ENCODE measurements at regions not wholly inside any gene's neighbourhood (a gene's known extent, or its start where the extent isn't known, plus 50 kb on each side); places are given as distances from the start of the nearest gene placed in this dataset.

DNA sequence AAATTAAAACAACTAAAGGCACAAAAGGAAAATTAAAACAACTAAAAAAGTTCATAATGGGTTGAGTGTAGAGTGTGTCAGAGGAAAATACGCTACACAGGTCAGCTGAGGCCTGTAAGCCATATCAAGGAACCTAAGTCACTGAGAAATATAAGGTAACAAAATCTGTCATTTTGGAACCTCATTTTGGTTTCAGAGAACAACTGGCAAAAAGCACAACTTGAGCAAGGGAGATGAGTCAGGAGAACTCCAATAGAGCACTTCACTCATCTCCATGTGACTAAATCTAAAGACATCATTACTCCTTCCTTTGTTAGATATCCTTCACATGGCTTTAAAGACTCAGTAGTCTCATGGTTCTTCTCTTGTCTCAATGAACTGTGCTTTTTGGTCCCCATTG lies 269.4 kb upstream of the POU5F2 start:
- TF ChIP-seq POLR2AphosphoS5 (IDR thresholded peaks at IDR 0.05; ENCODE audit: low read depth, low read length): no peak

DNA sequence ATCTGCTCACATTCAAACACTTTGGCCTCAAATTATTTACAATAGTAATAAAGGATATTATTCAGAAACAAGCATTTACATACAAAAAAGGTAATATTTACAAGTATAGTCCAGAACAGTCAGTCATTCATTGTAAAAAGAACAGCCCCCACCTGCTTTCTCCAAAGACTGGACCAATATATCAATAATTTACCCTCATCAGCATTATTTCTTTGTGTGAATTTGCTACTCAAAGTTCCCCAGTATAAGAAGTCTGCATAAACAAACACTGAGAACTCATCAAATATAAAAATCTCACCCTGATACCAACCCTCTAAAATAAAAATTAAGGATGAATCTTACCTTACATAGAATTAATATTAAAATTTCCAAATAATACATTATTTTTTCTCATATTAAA lies 267.8 kb upstream of the POU5F2 start:
- TF ChIP-seq, protein P1, sequence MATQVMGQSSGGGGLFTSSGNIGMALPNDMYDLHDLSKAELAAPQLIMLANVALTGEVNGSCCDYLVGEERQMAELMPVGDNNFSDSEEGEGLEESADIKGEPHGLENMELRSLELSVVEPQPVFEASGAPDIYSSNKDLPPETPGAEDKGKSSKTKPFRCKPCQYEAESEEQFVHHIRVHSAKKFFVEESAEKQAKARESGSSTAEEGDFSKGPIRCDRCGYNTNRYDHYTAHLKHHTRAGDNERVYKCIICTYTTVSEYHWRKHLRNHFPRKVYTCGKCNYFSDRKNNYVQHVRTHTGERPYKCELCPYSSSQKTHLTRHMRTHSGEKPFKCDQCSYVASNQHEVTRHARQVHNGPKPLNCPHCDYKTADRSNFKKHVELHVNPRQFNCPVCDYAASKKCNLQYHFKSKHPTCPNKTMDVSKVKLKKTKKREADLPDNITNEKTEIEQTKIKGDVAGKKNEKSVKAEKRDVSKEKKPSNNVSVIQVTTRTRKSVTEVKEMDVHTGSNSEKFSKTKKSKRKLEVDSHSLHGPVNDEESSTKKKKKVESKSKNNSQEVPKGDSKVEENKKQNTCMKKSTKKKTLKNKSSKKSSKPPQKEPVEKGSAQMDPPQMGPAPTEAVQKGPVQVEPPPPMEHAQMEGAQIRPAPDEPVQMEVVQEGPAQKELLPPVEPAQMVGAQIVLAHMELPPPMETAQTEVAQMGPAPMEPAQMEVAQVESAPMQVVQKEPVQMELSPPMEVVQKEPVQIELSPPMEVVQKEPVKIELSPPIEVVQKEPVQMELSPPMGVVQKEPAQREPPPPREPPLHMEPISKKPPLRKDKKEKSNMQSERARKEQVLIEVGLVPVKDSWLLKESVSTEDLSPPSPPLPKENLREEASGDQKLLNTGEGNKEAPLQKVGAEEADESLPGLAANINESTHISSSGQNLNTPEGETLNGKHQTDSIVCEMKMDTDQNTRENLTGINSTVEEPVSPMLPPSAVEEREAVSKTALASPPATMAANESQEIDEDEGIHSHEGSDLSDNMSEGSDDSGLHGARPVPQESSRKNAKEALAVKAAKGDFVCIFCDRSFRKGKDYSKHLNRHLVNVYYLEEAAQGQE (IDR thresholded peaks at IDR 0.05; ENCODE audit: insufficient read depth in 1 of 2, low read depth in 2 of 2, low read length in 2 of 2): no peak
- TF ChIP-seq POLR2AphosphoS5 (IDR thresholded peaks at IDR 0.05; ENCODE audit: low read depth, low read length) (no peak), FOXP2 (optimal IDR thresholded peaks at IDR 0.05; ENCODE audit: borderline replicate concordance, extremely low read depth, extremely low read length, insufficient read depth) (no peak), TAF1 (IDR thresholded peaks at IDR 0.05; ENCODE audit: borderline replicate concordance, insufficient read depth, low read length) (no peak), SIN3A (IDR thresholded peaks at IDR 0.05; ENCODE audit: borderline replicate concordance, insufficient read depth, low read length) (no peak)

DNA sequence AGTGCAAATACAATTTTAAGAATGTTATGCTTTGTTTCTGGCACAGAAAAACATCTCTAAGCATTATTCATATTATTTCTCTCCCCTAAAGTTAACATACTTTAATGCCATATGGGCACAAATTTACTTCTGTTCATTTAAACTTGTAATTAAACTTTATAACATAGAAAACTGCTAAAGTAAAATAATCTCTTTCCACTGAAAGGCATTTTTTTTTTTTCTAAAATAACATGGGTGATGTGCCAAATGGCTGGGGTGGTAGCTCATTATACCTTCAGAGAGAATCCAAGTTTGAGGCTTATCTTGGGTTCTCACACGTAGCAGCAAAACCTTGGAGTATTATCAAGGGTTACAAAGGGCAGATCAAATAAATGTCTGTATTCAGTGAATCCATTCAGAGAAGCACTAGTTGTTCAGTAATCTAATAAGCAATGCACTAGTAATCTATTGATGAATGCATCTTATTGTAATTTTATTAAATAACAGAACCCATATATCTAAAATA lies 257.6 kb upstream of the POU5F2 start:
- TF ChIP-seq, protein P1 (IDR thresholded peaks at IDR 0.05; ENCODE audit: insufficient read depth in 1 of 2, low read depth in 2 of 2, low read length in 2 of 2): no peak

DNA sequence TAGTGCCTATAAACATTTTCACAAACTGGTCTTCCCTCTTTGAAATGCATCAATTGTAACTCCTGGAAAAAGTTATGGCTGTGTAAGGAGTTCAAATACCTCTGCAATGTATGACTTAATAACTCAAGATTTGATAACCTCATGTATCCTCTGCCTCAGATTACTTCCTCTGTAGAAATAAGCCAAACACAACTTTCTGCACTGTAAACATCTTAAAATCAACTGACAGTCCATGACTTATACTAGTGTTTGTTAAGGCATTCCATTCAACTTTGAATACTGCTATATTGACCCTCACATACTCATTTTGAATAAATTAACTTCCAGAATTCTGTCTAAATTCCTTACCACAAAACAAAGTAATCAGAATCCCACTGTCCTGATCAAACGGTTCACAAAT lies 256.2 kb upstream of the POU5F2 start:
- TF ChIP-seq FOXP2 (optimal IDR thresholded peaks at IDR 0.05; ENCODE audit: borderline replicate concordance, extremely low read depth, extremely low read length, insufficient read depth): no peak
- no peak for TF ChIP-seq TAF1 (IDR thresholded peaks at IDR 0.05; ENCODE audit: borderline replicate concordance, insufficient read depth, low read length)
- TF ChIP-seq, protein P1 (IDR thresholded peaks at IDR 0.05; ENCODE audit: insufficient read depth in 1 of 2, low read depth in 2 of 2, low read length in 2 of 2): no peak

DNA sequence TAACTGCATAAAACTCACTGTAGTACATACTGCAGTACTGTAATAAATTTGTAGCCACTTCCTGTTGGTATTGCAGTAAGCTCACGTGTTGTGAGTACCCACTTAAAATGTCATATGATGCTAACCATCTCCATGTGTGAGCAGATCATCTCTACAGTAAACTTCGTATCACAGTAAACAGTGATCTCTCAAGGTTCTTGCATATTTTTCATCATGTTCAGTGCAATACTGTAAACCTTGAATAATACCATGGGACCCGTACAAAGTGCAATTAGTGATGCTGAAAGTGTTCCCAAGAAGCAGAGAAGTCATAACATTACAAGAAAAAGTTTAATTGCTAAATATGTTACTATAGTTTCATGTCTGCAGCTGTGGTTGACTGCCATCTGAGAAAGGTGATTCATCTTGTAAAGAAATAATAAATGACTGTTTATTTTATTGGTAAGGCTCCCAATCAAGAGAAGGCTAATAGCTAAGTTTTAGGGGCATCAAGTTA lies 253.8 kb upstream of the POU5F2 start:
- TF ChIP-seq POLR2AphosphoS5 (IDR thresholded peaks at IDR 0.05; ENCODE audit: low read depth, low read length) (no peak), FOXP2 (optimal IDR thresholded peaks at IDR 0.05; ENCODE audit: borderline replicate concordance, extremely low read depth, extremely low read length, insufficient read depth) (no peak), SIN3A (IDR thresholded peaks at IDR 0.05; ENCODE audit: borderline replicate concordance, insufficient read depth, low read length) (no peak), TAF1 (IDR thresholded peaks at IDR 0.05; ENCODE audit: borderline replicate concordance, insufficient read depth, low read length) (no peak)
- TF ChIP-seq, protein P1 (IDR thresholded peaks at IDR 0.05; ENCODE audit: insufficient read depth in 1 of 2, low read depth in 2 of 2, low read length in 2 of 2): no peak

Measured in PFSK-1 (cell line).